Panc1 (cell line): ENCODE measurements at regions not wholly inside any gene's neighbourhood (a gene's known extent, or its start where the extent isn't known, plus 50 kb on each side); places are given as distances from the start of the nearest gene placed in this dataset.

Experiments
- ATAC-seq: fragments of 200-7000 bp; cut with Tn5 transposase; 2 replicates; pipeline ENCODE4 v1.9.1; 2020; ENCODE audit warnings: mild to moderate bottlenecking, moderate library complexity
- BruUV-seq: library from RNA; stranded (reverse); fragments of 400-500 nt; replicated peaks from 2 replicates; lab custom pipeline; 2021; lab: Mats Ljungman, UMichigan
- CTCF ChIA-PET: fragments of 300-600 bp; sonication (Branson Sonifier 250); formaldehyde crosslinking; loops from one replicate; lab custom pipeline; 2022; ENCODE audit warnings: antibody characterized with exemption; lab: Charles Lee
- POLR2A ChIA-PET: fragments of 300-600 bp; sonication (Branson Sonifier 250); formaldehyde crosslinking; loops from one replicate; lab custom pipeline; 2022; ENCODE audit warnings: antibody characterized with exemption; lab: Charles Lee
- DNase-seq: peaks from one replicate; pipeline ENCODE4 v3.0.0-alpha.2; 2010; ENCODE audit warnings: low read depth, low spot score
- H3K27ac ChIP-seq: 2 replicates; pipeline ENCODE4 v1.5.1; 2011; ENCODE audit warnings: mild to moderate bottlenecking, low read length, inconsistent platforms
- H3K27me3 ChIP-seq: fragments of 200-500 bp; sonication (Bioruptor generic); 2 replicates; pipeline ENCODE4 v1.6.0; 2014; ENCODE audit warnings: low read length, inconsistent platforms; ENCODE audit not compliant: control insufficient read depth, insufficient read depth
- H3K36me3 ChIP-seq: fragments of 200-500 bp; sonication (Bioruptor generic); 2 replicates; pipeline ENCODE4 v1.5.1; 2014; ENCODE audit warnings: inconsistent platforms, mild to moderate bottlenecking, low read length, moderate library complexity; ENCODE audit not compliant: control insufficient read depth, insufficient read depth
- H3K4me1 ChIP-seq: 2 replicates; pipeline ENCODE4 v1.5.1; 2011; ENCODE audit warnings: inconsistent platforms, mild to moderate bottlenecking, low read length, moderate library complexity; ENCODE audit not compliant: control insufficient read depth, insufficient read depth
- H3K4me3 ChIP-seq, 2 experiments: 2 replicates each; pipeline ENCODE4 v1.5.1; 2011 to 2012; ENCODE audit warnings: low read depth in 2 of 2, low read length in 2 of 2, mild to moderate bottlenecking in 2 of 2, inconsistent platforms in 1 of 2, moderate library complexity in 1 of 2
- H3K9me3 ChIP-seq: fragments of 200-500 bp; sonication (Bioruptor generic); 2 replicates; pipeline ENCODE4 v1.5.1; 2014; ENCODE audit warnings: low read depth, mild to moderate bottlenecking, inconsistent platforms, low read length, moderate library complexity; ENCODE audit not compliant: control insufficient read depth, insufficient read depth
- POLR2AphosphoS5 ChIP-seq: IDR thresholded peaks from 2 replicates; pipeline ENCODE4 v1.6.1; 2012; ENCODE audit warnings: mild to moderate bottlenecking, low read depth, low read length, moderate library complexity
- REST ChIP-seq, 2 experiments: IDR thresholded peaks; 2 replicates each; pipeline ENCODE4 v1.6.1; 2011 to 2012; ENCODE audit warnings: low read depth in 2 of 2, control low read depth in 1 of 2, low read length in 1 of 2, mild to moderate bottlenecking in 1 of 2, moderate library complexity in 1 of 2; ENCODE audit not compliant: insufficient read depth in 1 of 2
- SIN3A ChIP-seq: IDR thresholded peaks from 2 replicates; pipeline ENCODE4 v1.6.1; 2012; ENCODE audit warnings: low read depth, mild to moderate bottlenecking, low read length, moderate library complexity, borderline replicate concordance; ENCODE audit not compliant: insufficient read depth
- TCF7L2 ChIP-seq: IDR thresholded peaks from 2 replicates; pipeline ENCODE4 v1.6.1; 2011; ENCODE audit warnings: mild to moderate bottlenecking, low read depth, low read length, inconsistent platforms
- in situ Hi-C: cut with HindIII; loops from 2 replicates; pipeline ENCODE4 v1.10.0; 2016; ENCODE audit warnings: low sequenced_read_pairs, low pct_unique_long_range_greater_than_20kb
- intact Hi-C: fragments of 100-400 bp; cut with micrococcal nuclease; formaldehyde crosslinking; loops from one replicate; pipeline ENCODE4 v1.10.0; 2022; ENCODE audit not compliant: unreplicated experiment
- TF ChIP-seq, protein P1 (sequence below): fragments of 450-650 bp; IDR thresholded peaks from 2 replicates; pipeline ENCODE4 v1.5.1; 2017; ENCODE audit warnings: mild to moderate bottlenecking

DNA sequence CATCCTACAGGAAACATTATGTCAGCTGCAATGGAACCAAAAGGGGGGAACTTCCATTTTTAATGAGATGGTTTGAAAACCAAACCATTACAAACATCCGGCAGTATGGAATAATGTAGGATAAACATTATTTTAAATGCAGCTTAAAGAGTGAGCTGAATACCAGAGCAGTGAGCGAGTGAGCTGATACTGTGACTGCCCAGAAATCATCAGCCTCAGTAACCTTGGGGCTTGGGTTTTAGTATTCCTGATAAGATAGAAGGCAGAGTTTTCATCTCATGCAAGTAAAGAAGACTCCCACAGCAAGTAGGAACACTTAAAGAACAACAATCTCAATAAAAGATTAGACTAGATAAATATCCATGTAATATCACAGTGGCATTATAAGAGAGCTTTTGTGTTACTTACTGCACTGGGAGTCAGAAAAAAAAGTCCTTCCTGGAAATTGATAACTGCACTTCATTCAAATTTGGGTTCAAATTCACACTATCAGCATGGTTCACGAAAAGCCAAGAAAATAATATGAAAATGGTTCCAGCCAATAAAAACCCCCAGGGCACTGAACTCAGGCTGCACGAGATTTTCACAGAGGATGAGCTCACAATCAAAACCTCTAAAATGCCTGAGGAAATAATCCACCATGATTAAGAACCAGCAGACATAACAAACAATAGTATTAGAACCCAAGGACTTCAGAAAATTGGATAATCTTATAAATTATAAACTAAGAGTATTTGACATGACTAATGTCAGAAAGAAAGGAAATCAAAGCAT lies 115.7 kb downstream of the MTPAP start:
- in situ Hi-C loops = no loop called here
- no peak for ATAC-seq

DNA sequence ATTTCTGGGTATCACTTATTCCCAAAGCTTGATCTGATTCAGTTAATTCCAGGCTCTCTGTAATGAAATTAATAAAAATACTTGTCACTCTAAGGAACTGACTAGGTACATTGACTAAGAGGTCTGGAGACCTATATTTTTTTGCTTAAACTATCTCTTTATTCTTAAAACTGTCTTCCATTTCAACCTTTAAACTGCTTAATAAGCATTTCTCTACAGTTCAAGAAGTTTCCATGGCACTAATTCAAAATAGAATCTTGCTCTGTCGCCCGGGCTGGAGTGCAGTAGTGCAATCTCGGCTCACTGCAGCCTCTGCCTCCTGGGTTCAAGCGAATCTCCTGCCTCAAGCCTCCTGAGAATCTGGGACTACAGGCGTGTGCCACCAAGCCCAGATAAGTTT lies 117.4 kb downstream of the MTPAP start:
- intact Hi-C loops = no loop called here
- ChIA-PET CTCF (no interaction called here), POLR2A (no interaction called here)
- Histone ChIP-seq H3K36me3 (no peaks in the 10 kb centered on the region), H3K4me1 (no peaks in the 10 kb centered on the region), H3K4me3 (no peak overlapping the region), H3K27ac (no peak overlapping the region), H3K9me3 (no peaks in the 10 kb centered on the region), H3K27me3 (no peaks in the 10 kb centered on the region)
- DNase-seq = no peak
- TF ChIP-seq TCF7L2 (no peak), SIN3A (no peak), REST (IDR thresholded peaks at IDR 0.05; ENCODE audit: insufficient read depth in 1 of 2, low read depth in 2 of 2, low read length in 1 of 2) (no peak)
- no peak for ATAC-seq
- no TSS peak for BruUV-seq
- in situ Hi-C loops = no loop called here

More for the DNA sequence above, 115.7 kb downstream of the MTPAP start:
- ChIA-PET CTCF (no interaction called here), POLR2A (no interaction called here)
- no peaks in the 10 kb centered on the region for H3K27me3 ChIP-seq
- H3K9me3 ChIP-seq = no peaks in the 10 kb centered on the region
- no peaks in the 10 kb centered on the region for H3K4me1 ChIP-seq
- no peak overlapping the region; the same call in 1 of the 2 replicates for H3K27ac ChIP-seq
- no peak for TF ChIP-seq REST (IDR thresholded peaks at IDR 0.05; ENCODE audit: insufficient read depth in 1 of 2, low read depth in 2 of 2, low read length in 1 of 2)
- TF ChIP-seq TCF7L2 = no peak
- TF ChIP-seq, protein P1, sequence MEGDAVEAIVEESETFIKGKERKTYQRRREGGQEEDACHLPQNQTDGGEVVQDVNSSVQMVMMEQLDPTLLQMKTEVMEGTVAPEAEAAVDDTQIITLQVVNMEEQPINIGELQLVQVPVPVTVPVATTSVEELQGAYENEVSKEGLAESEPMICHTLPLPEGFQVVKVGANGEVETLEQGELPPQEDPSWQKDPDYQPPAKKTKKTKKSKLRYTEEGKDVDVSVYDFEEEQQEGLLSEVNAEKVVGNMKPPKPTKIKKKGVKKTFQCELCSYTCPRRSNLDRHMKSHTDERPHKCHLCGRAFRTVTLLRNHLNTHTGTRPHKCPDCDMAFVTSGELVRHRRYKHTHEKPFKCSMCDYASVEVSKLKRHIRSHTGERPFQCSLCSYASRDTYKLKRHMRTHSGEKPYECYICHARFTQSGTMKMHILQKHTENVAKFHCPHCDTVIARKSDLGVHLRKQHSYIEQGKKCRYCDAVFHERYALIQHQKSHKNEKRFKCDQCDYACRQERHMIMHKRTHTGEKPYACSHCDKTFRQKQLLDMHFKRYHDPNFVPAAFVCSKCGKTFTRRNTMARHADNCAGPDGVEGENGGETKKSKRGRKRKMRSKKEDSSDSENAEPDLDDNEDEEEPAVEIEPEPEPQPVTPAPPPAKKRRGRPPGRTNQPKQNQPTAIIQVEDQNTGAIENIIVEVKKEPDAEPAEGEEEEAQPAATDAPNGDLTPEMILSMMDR = no peak
- TF ChIP-seq SIN3A = no peak
- no peak for TF ChIP-seq POLR2AphosphoS5
- H3K4me3 ChIP-seq = no peak overlapping the region
- no peaks in the 10 kb centered on the region for H3K36me3 ChIP-seq
- intact Hi-C loops = no loop called here
- no TSS peak for BruUV-seq
- DNase-seq = no peak
